Heart left ventricle (tissue), 13 donors: ENCODE measurements at regions not wholly inside any gene's neighbourhood (a gene's known extent, or its start where the extent isn't known, plus 50 kb on each side); places are given as distances from the start of the nearest gene placed in this dataset.

ENCODE experiments used
- CTCF ChIP-seq, 12 donors: fragments of 200-600 bp; sonication (generic) in 4 of 12; IDR thresholded peaks; one replicate each; pipeline versions ENCODE4 v1.5.0 to v1.8.0; 2018 to 2022; ENCODE audit warnings: antibody characterized with exemption in 12 of 12, mild to moderate bottlenecking in 5 of 12
- POLR2A ChIP-seq, 2 donors: fragments of 450-650 bp; IDR thresholded peaks; one replicate each; pipeline ENCODE4 v1.6.1; 2017; ENCODE audit warnings: antibody characterized with exemption in 2 of 2, mild to moderate bottlenecking in 2 of 2, moderate library complexity in 2 of 2
- donor health status: ischemic (EF 13 %, LVEDD 7.1; RV severe dilation, severe dysfunction).
- donor health status: DM: no; HTN: yes; CAD: no.
- donor health status: DM: no; HTN: no; CAD: no.
- donor health status: ischemic (EF 25% LVEDD 6.9; RV normal size, moderate dysfunction).
- donor health status: ischemic (EF 25% LVEDD 5.7; RV mildly dilated, moderate dysfunction).
- donor health status: ischemic (EF 35%, LVEDD 5.7; RV mildly dilated, moderate dysfunction).
- donor health status: nonischemic (EF 11% LVEDD 7.7; RV severe dilation, severe dysfunction).
- donor health status: DM: yes; HTN: yes; CAD: no.
- donor health status: PGD.
- donor health status: ischemic (EF 29% LVEDD 5.4; RV normal size, mild dysfunction).
- donor health status: nonischemic (EF 23%, LVEDD 6.1; RV moderate dilation, normal function).

GRCh38 chr1:239023732-239024360 lies 362.5 kb upstream of the CHRM3 start:
- TF ChIP-seq POLR2A (IDR thresholded peaks at IDR 0.05) (no peak), CTCF (IDR thresholded peaks at IDR 0.05) (no peak)
